Neural cell (in vitro differentiated cells): ENCODE measurements at regions not wholly inside any gene's neighbourhood (a gene's known extent, or its start where the extent isn't known, plus 50 kb on each side); places are given as distances from the start of the nearest gene placed in this dataset.

Source experiments
- H2AFZ ChIP-seq: fragments of 200-600, 300-800 bp; sonication (generic), shearing (Covaris generic); 2 replicates; pipeline ENCODE4 v1.6.0; 2014; ENCODE audit warnings: low read depth, mild to moderate bottlenecking, antibody characterized with exemption, low read length, moderate library complexity
- H3F3A ChIP-seq: fragments of 200-600 bp; shearing (Covaris generic); 2 replicates; pipeline ENCODE4 v1.6.1; 2016; ENCODE audit warnings: mild to moderate bottlenecking, moderate library complexity, mixed read lengths, antibody characterized with exemption, low read length; ENCODE audit not compliant: insufficient read depth, poor library complexity, severe bottlenecking
- H3K27ac ChIP-seq: fragments of 200-600, 300-800 bp; sonication (generic), shearing (Covaris generic); 2 replicates; pipeline ENCODE4 v1.5.1; 2014; ENCODE audit warnings: mild to moderate bottlenecking, low read length, moderate library complexity
- H3K27me3 ChIP-seq: fragments of 300-800, 200-600 bp; sonication (generic), shearing (Covaris generic); 2 replicates; pipeline ENCODE4 v1.6.0; 2014; ENCODE audit warnings: mild to moderate bottlenecking, low read depth, low read length, moderate library complexity; ENCODE audit not compliant: insufficient read depth
- H3K36me3 ChIP-seq: fragments of 300-800, 200-600 bp; sonication (generic), shearing (Covaris generic); 2 replicates; pipeline ENCODE4 v1.5.1; 2014; ENCODE audit warnings: mild to moderate bottlenecking, antibody characterized with exemption, low read length, moderate library complexity; ENCODE audit not compliant: insufficient read depth
- H3K4me2 ChIP-seq: fragments of 300-800, 200-600 bp; sonication (generic), shearing (Covaris generic); 2 replicates; pipeline ENCODE4 v1.6.0; 2014; ENCODE audit warnings: mild to moderate bottlenecking, low read length
- H3K4me3 ChIP-seq: fragments of 300-800, 200-600 bp; sonication (generic), shearing (Covaris generic); 2 replicates; pipeline ENCODE4 v1.5.1; 2014; ENCODE audit warnings: mild to moderate bottlenecking, low read length, moderate library complexity
- H3K79me2 ChIP-seq: fragments of 200-600 bp; shearing (Covaris generic); replicated peaks from 2 replicates; pipeline ENCODE4 v1.6.0; 2014; ENCODE audit warnings: mild to moderate bottlenecking, low read length, moderate library complexity; ENCODE audit not compliant: insufficient read depth
- H3K9ac ChIP-seq: fragments of 300-800, 200-600 bp; sonication (generic), shearing (Covaris generic); 2 replicates; pipeline ENCODE4 v1.6.1; 2016; ENCODE audit warnings: mild to moderate bottlenecking, low read length, mixed read lengths
- H3K9me2 ChIP-seq: fragments of 200-600 bp; shearing (Covaris generic); 2 replicates; pipeline ENCODE4 v1.6.1; 2016; ENCODE audit warnings: mild to moderate bottlenecking, low read length, mixed read lengths; ENCODE audit not compliant: insufficient read depth
- H3K9me3 ChIP-seq: fragments of 200-600, 300-800 bp; sonication (generic), shearing (Covaris generic); 2 replicates; pipeline ENCODE4 v1.6.1; 2016; ENCODE audit warnings: mild to moderate bottlenecking, mixed run types, low read length, moderate library complexity, mixed read lengths
- H4K20me1 ChIP-seq: fragments of 200-600 bp; shearing (Covaris generic); 2 replicates; pipeline ENCODE4 v1.6.1; 2016; ENCODE audit warnings: mild to moderate bottlenecking, mixed run types; ENCODE audit not compliant: insufficient read depth
- EP300 ChIP-seq: fragments of 450-650 bp; conservative IDR thresholded peaks from 2 replicates; pipeline ENCODE4 v1.6.1; 2014; ENCODE audit warnings: antibody characterized with exemption, mild to moderate bottlenecking, moderate library complexity; ENCODE audit not compliant: poor library complexity, severe bottlenecking
- EZH2 ChIP-seq: fragments of 200-600, 300-800 bp; shearing (Covaris generic), sonication (generic); IDR thresholded peaks from 2 replicates; pipeline ENCODE4 v1.6.1; 2014; ENCODE audit warnings: antibody characterized with exemption, low read length, borderline replicate concordance, mild to moderate bottlenecking; ENCODE audit not compliant: insufficient read depth, poor library complexity, severe bottlenecking
- MXI1 ChIP-seq: fragments of 450-650 bp; conservative IDR thresholded peaks from 2 replicates; pipeline ENCODE4 v1.6.1; 2014; ENCODE audit warnings: antibody characterized with exemption, mild to moderate bottlenecking; ENCODE audit not compliant: poor library complexity, severe bottlenecking
- POLR2AphosphoS5 ChIP-seq: IDR thresholded peaks from 2 replicates; pipeline ENCODE4 v1.6.1; 2012
- RAD21 ChIP-seq: fragments of 450-650 bp; conservative IDR thresholded peaks from 2 replicates; pipeline ENCODE4 v1.6.1; 2014; ENCODE audit warnings: antibody characterized with exemption, mild to moderate bottlenecking, moderate library complexity
- SMC3 ChIP-seq: fragments of 450-650 bp; conservative IDR thresholded peaks from 2 replicates; pipeline ENCODE4 v1.6.1; 2014; ENCODE audit warnings: antibody characterized with exemption, mild to moderate bottlenecking, moderate library complexity; ENCODE audit not compliant: poor library complexity
- TAF1 ChIP-seq: IDR thresholded peaks from 2 replicates; pipeline ENCODE4 v1.6.1; 2012; ENCODE audit warnings: low read depth
- TF ChIP-seq, protein P1 (sequence below): IDR thresholded peaks from 2 replicates; pipeline ENCODE4 v1.6.1; 2012; ENCODE audit warnings: borderline replicate concordance
- TF ChIP-seq, protein P2 (sequence below): fragments of 450-650 bp; IDR thresholded peaks from 2 replicates; pipeline ENCODE4 v1.5.1; 2014; ENCODE audit warnings: antibody characterized with exemption, mild to moderate bottlenecking, moderate library complexity; ENCODE audit not compliant: poor library complexity, severe bottlenecking

DNA sequence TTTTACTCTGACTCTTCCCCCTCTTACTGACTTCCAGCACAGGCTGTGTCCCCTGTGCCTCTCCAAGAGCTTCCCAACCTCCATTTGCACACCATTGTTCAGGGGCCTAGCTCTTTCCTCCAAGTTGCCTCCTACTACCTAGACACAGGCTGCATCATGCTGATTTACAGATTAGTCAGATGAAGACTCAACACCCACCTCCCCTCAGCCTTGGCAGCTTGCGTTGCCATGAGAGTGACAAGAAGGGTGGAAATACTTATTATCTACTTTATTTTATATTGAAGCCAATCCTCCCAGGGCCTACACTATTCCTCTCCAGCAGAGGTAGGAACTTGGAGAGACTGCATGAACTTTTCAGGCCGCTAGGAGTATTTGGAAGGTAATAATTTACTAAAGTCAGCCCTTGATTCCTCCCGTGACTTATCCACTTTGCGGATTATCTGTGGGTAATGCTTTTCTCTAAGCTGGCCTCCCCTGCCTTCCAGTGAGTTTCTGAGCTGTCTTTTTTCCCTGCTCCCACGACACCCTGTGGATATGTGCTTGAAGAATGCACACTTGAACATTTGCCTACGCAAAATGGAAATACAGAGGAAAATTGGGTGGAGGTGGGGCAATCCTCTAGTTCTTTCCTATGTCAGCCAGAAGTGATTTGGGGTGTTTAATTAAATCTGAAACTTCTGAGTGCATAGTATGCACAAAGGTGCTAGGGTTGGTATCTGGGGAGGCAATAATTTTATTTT is 74.1 kb upstream of the TMEM164 start:
- TF ChIP-seq POLR2AphosphoS5 (no peak), SMC3 (no peak), MXI1 (no peak), TAF1 (no peak), EP300 (no peak), RAD21 (no peak), EZH2 (no peak)
- TF ChIP-seq, protein P1, sequence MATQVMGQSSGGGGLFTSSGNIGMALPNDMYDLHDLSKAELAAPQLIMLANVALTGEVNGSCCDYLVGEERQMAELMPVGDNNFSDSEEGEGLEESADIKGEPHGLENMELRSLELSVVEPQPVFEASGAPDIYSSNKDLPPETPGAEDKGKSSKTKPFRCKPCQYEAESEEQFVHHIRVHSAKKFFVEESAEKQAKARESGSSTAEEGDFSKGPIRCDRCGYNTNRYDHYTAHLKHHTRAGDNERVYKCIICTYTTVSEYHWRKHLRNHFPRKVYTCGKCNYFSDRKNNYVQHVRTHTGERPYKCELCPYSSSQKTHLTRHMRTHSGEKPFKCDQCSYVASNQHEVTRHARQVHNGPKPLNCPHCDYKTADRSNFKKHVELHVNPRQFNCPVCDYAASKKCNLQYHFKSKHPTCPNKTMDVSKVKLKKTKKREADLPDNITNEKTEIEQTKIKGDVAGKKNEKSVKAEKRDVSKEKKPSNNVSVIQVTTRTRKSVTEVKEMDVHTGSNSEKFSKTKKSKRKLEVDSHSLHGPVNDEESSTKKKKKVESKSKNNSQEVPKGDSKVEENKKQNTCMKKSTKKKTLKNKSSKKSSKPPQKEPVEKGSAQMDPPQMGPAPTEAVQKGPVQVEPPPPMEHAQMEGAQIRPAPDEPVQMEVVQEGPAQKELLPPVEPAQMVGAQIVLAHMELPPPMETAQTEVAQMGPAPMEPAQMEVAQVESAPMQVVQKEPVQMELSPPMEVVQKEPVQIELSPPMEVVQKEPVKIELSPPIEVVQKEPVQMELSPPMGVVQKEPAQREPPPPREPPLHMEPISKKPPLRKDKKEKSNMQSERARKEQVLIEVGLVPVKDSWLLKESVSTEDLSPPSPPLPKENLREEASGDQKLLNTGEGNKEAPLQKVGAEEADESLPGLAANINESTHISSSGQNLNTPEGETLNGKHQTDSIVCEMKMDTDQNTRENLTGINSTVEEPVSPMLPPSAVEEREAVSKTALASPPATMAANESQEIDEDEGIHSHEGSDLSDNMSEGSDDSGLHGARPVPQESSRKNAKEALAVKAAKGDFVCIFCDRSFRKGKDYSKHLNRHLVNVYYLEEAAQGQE = no peak
- TF ChIP-seq, protein P2, sequence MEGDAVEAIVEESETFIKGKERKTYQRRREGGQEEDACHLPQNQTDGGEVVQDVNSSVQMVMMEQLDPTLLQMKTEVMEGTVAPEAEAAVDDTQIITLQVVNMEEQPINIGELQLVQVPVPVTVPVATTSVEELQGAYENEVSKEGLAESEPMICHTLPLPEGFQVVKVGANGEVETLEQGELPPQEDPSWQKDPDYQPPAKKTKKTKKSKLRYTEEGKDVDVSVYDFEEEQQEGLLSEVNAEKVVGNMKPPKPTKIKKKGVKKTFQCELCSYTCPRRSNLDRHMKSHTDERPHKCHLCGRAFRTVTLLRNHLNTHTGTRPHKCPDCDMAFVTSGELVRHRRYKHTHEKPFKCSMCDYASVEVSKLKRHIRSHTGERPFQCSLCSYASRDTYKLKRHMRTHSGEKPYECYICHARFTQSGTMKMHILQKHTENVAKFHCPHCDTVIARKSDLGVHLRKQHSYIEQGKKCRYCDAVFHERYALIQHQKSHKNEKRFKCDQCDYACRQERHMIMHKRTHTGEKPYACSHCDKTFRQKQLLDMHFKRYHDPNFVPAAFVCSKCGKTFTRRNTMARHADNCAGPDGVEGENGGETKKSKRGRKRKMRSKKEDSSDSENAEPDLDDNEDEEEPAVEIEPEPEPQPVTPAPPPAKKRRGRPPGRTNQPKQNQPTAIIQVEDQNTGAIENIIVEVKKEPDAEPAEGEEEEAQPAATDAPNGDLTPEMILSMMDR = no peak
- Histone ChIP-seq H3K9me2 (no peaks in the 10 kb centered on the region), H3K9me3 (no peaks in the 10 kb centered on the region), H3K4me3 (no peak overlapping the region), H3K9ac (no peak overlapping the region), H3K4me2 (no peak overlapping the region), H2AFZ (no peak overlapping the region), H3K79me2 (no peaks in the 10 kb centered on the region), H3K27me3 (no peaks in the 10 kb centered on the region), H4K20me1 (no peaks in the 10 kb centered on the region), H3F3A (no peaks in the 10 kb centered on the region), H3K27ac (no peak overlapping the region), H3K36me3 (no peaks in the 10 kb centered on the region)

DNA sequence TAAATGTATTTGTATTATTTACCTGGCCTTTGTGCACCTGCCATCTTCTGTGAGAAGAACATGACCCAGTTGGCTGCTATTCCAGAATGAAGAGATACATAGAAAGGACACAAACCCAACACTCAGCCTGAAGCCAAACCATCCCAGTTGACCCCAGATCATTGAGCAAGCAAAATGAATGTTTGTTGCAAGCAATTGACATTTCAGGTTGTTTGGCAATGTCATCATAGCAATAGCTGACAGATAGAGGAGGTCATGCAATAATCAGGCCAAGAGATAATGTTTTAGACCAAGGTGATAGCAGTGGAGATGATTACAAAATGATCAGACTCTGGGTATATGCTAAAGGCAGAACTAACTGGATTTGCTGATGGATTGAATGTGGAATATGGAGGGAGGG is 71.2 kb upstream of the TMEM164 start:
- H3K9me2 ChIP-seq = no peaks in the 10 kb centered on the region
- H4K20me1 ChIP-seq = no peaks in the 10 kb centered on the region
- H3F3A ChIP-seq = no peaks in the 10 kb centered on the region
- H3K79me2 ChIP-seq = no peaks in the 10 kb centered on the region
- no peak overlapping the region for H3K9ac ChIP-seq
- no peak overlapping the region for H3K27ac ChIP-seq
- H3K27me3 ChIP-seq = no peaks in the 10 kb centered on the region
- H2AFZ ChIP-seq = no peak overlapping the region
- H3K4me2 ChIP-seq = no peak overlapping the region
- H3K36me3 ChIP-seq = no peaks in the 10 kb centered on the region
- TF ChIP-seq, protein P1 = no peak
- TF ChIP-seq RAD21 = no peak
- TF ChIP-seq, protein P2 = no peak
- TF ChIP-seq TAF1 = no peak
- no peak for TF ChIP-seq EZH2
- TF ChIP-seq MXI1 = no peak
- TF ChIP-seq EP300 = no peak
- TF ChIP-seq SMC3 = no peak
- no peak for TF ChIP-seq POLR2AphosphoS5
- H3K4me3 ChIP-seq = no peak overlapping the region
- H3K9me3 ChIP-seq = no peaks in the 10 kb centered on the region
